K562 (cell line): ENCODE measurements at regions not wholly inside any gene's neighbourhood (a gene's known extent, or its start where the extent isn't known, plus 50 kb on each side); places are given as distances from the start of the nearest gene placed in this dataset.

Experiments
- ATAC-seq: fragments of 200-7000 bp; cut with Tn5 transposase; 3 replicates; pipeline ENCODE4 v1.9.1; 2020; ENCODE audit warnings: moderate library complexity
- BruUV-seq: library from RNA; stranded (reverse); fragments of 400-500 nt; replicated peaks from 2 replicates; lab custom pipeline; 2021; lab: Mats Ljungman, UMichigan
- CTCF ChIA-PET: fragments of 300-600 bp; formaldehyde crosslinking; extraction: SDS; loops from one replicate; lab custom pipeline; 2021; ENCODE audit warnings: low intra/inter-chr PET ratio; lab: Yijun Ruan, JAX
- POLR2A ChIA-PET: fragments of 300-600, 350-650 bp; sonication (Branson Sonifier 250); formaldehyde crosslinking; extraction: SDS; loops from one replicate; lab custom pipeline; 2021; ENCODE audit warnings: antibody characterized with exemption, inconsistent platforms; lab: Yijun Ruan, JAX
- DNase-seq, 4 experiments: peaks; one replicate each; pipeline versions ENCODE4 v3.0.0 to v3.0.0-alpha.2; 2011 to 2018; ENCODE audit warnings: low spot score in 3 of 4, mixed read lengths in 3 of 4; ENCODE audit errors: extremely low read depth in 1 of 4
- FAIRE-seq: peaks from 2 replicates; lab custom pipeline; 2011; peaks lifted over from hg19 to GRCh38; lab: Jason Lieb, UNC
- H2AFZ ChIP-seq: 2 replicates; pipeline ENCODE4 v1.6.0; 2011; ENCODE audit warnings: low read depth, low read length, control low read depth, inconsistent platforms
- H3K27ac ChIP-seq: fragments of 200-600 bp; 3 replicates; pipeline ENCODE4 v1.8.0; 2011; ENCODE audit warnings: low read depth, mild to moderate bottlenecking, control low read depth, inconsistent platforms, low read length, moderate library complexity, mixed read lengths; ENCODE audit errors: extremely low read depth
- H3K27me3 ChIP-seq, 2 experiments: fragments of 300-600 bp in 1 of 2; 2 replicates in 1 of 2; 3 replicates in 1 of 2; pipeline versions ENCODE4 v1.6.0 to v1.8.0; 2011; ENCODE audit warnings: inconsistent platforms in 2 of 2, low read length in 2 of 2, mild to moderate bottlenecking in 1 of 2, mixed read lengths in 1 of 2, moderate library complexity in 1 of 2; ENCODE audit not compliant: control insufficient read depth in 2 of 2, insufficient read depth in 2 of 2
- H3K36me3 ChIP-seq: fragments of 300-600 bp; 3 replicates; pipeline ENCODE4 v1.8.0; 2011; ENCODE audit warnings: mild to moderate bottlenecking, low read length, inconsistent platforms; ENCODE audit not compliant: control insufficient read depth, insufficient read depth
- H3K4me1 ChIP-seq, 2 experiments: fragments of 200-600 bp in 1 of 2; replicated peaks in 1 of 2; 2 replicates in 1 of 2; 3 replicates in 1 of 2; pipeline versions ENCODE4 v1.5.1 to v1.8.0; 2011; ENCODE audit warnings: inconsistent platforms in 2 of 2, low read length in 2 of 2, mild to moderate bottlenecking in 1 of 2, mixed read lengths in 1 of 2, moderate library complexity in 1 of 2; ENCODE audit not compliant: control insufficient read depth in 2 of 2, insufficient read depth in 2 of 2
- H3K4me2 ChIP-seq: 2 replicates; pipeline ENCODE4 v1.6.1; 2011; ENCODE audit warnings: low read length, control low read depth, inconsistent platforms, mixed read lengths; ENCODE audit not compliant: insufficient read depth
- H3K4me3 ChIP-seq: fragments of 200-600 bp; sonication (generic), shearing (Covaris generic); 2 replicates; pipeline ENCODE4 v1.5.1; 2016; ENCODE audit warnings: control low read depth, inconsistent platforms
- H3K79me2 ChIP-seq: fragments of 200-600 bp; 3 replicates; pipeline ENCODE4 v1.8.0; 2011; ENCODE audit warnings: low read length, inconsistent platforms; ENCODE audit not compliant: control insufficient read depth, insufficient read depth
- H3K9ac ChIP-seq, 2 experiments: 2 replicates each; pipeline versions ENCODE4 v1.6.0 to v1.6.1; 2011; ENCODE audit warnings: low read depth in 2 of 2, low read length in 2 of 2, control low read depth in 1 of 2, inconsistent platforms in 1 of 2, mild to moderate bottlenecking in 1 of 2, mixed read lengths in 1 of 2; ENCODE audit not compliant: insufficient read depth in 1 of 2
- H3K9me1 ChIP-seq: one replicate; pipeline ENCODE4 v1.6.0; 2011; ENCODE audit warnings: inconsistent platforms, mild to moderate bottlenecking, low read length, moderate library complexity; ENCODE audit not compliant: control insufficient read depth, insufficient read depth
- H3K9me3 ChIP-seq: replicated peaks from 2 replicates; pipeline ENCODE4 v1.5.1; 2011; ENCODE audit warnings: low read depth, low read length, inconsistent platforms; ENCODE audit not compliant: control insufficient read depth, insufficient read depth
- H4K20me1 ChIP-seq: replicated peaks from 2 replicates; pipeline ENCODE4 v1.6.1; 2011; ENCODE audit warnings: low read length, inconsistent platforms, mixed read lengths; ENCODE audit not compliant: control insufficient read depth, insufficient read depth
- BACH1 ChIP-seq: fragments of 200-800 bp; sonication (Bioruptor generic); IDR thresholded peaks from 2 replicates; pipeline ENCODE4 v1.6.1; 2016; ENCODE audit warnings: missing genetic modification characterization, missing compliant biosample characterization
- MLX ChIP-seq, 2 experiments: fragments of 450-650 bp in 1 of 2; sonication (generic) in 1 of 2; formaldehyde crosslinking; conservative IDR thresholded peaks; 2 replicates each; pipeline versions ENCODE4 v1.4.0 to v1.8.1; 2020 to 2022; ENCODE audit warnings: mild to moderate bottlenecking in 1 of 2, missing genetic modification reagents in 1 of 2
- POLR2B ChIP-seq: fragments of 450-650 bp; IDR thresholded peaks from 2 replicates; pipeline ENCODE4 v1.6.1; 2018; ENCODE audit warnings: low read depth; ENCODE audit not compliant: partially characterized antibody
- SRSF3 ChIP-seq: fragments of 200-400 bp; formaldehyde crosslinking; IDR thresholded peaks from 2 replicates; pipeline ENCODE4 v1.6.1; 2016; ENCODE audit warnings: mild to moderate bottlenecking, low read length, moderate library complexity; ENCODE audit not compliant: insufficient read depth
- ZBTB33 ChIP-seq: sonication (generic); formaldehyde crosslinking; IDR thresholded peaks from 2 replicates; pipeline ENCODE4 v1.8.1; 2023; ENCODE audit warnings: mild to moderate bottlenecking, missing genetic modification reagents
- ZNF354B ChIP-seq: fragments of 250-450 bp; sonication (Bioruptor Pico); IDR thresholded peaks from 2 replicates; pipeline ENCODE4 v1.4.0; 2020
- WGBS: fragments of 100-300 bp; shearing (Covaris generic); methylation state at CpG from one replicate; pipeline ENCODE4 v1.1.6; 2016; ENCODE audit warnings: low coverage, mixed read lengths; ENCODE audit not compliant: insufficient coverage; ENCODE audit errors: missing lambda C conversion rate; 5-methylcytosine and 5-hydroxymethylcytosine counted together
- in situ Hi-C: fragments of 300-500 bp; cut with MboI; formaldehyde crosslinking; loops from 4 replicates; pipeline ENCODE4 v1.15.0; 2018; ENCODE audit warnings: inconsistent platforms, mixed read lengths
- intact Hi-C: fragments of 100-400 bp; cut with micrococcal nuclease; formaldehyde crosslinking; loops from 2 replicates; pipeline ENCODE4 v1.14.2; 2022

- Histone ChIP-seq H3K4me2 (no peak overlapping the region), H3K79me2 (no peaks in the 10 kb centered on the region), H3K9me1 (no peaks in the 10 kb centered on the region), H2AFZ (no peak overlapping the region), H3K9me3 (no peaks in the 10 kb centered on the region), H3K4me3 (no peak overlapping the region), H3K9ac (no peak overlapping the region), H3K4me1 (no peaks in the 10 kb centered on the region), H4K20me1 (no peaks in the 10 kb centered on the region), H3K27me3 (peaks cover 0 to 4% of the 10 kb centered on the region in 2 experiments; a peak in 2 of 5 replicates), H3K36me3 (no peaks in the 10 kb centered on the region), H3K27ac (no peak overlapping the region)
- POLR2A ChIA-PET: no interaction called here
- no peak for DNase-seq
- 3% methylated on average over 2 of the region's 2 CpGs for WGBS
- CTCF ChIA-PET: no interaction called here
- in situ Hi-C loops (no loop called here), intact Hi-C loops (no loop called here)
- no peak for FAIRE-seq
- BruUV-seq: no TSS peak
- TF ChIP-seq ZBTB33: no peak
- TF ChIP-seq BACH1 (tag): no peak
- TF ChIP-seq POLR2B: no peak
- no peak for TF ChIP-seq ZNF354B (CRISPR knock-in tag)
- TF ChIP-seq SRSF3: no peak
- no peak for TF ChIP-seq MLX (CRISPR knock-in tag; conservative IDR thresholded peaks at IDR 0.05)
- no peak for ATAC-seq
Measured at GRCh38 chr4:25494166-25494565, 117.1 kb downstream of the ANAPC4 start.
